OCI-LY7 (cell line): ENCODE measurements at regions not wholly inside any gene's neighbourhood (a gene's known extent, or its start where the extent isn't known, plus 50 kb on each side); places are given as distances from the start of the nearest gene placed in this dataset.
"Not testable (repeated sequence)": the region's sequence is repeated elsewhere in the genome, so short reads cannot be mapped to it uniquely, and the experiment has no call there.

Experiments used
- BruUV-seq: library from RNA; stranded (reverse); fragments of 400-500 nt; replicated peaks from 2 replicates; lab custom pipeline; 2021; lab: Mats Ljungman, UMichigan
- CTCF ChIA-PET: fragments of 300-600 bp; sonication (Branson Sonifier 250); formaldehyde crosslinking; loops from one replicate; lab custom pipeline; 2022; ENCODE audit warnings: antibody characterized with exemption; ENCODE audit not compliant: unreplicated experiment; lab: Charles Lee
- POLR2A ChIA-PET: fragments of 300-600 bp; sonication (Branson Sonifier 250); formaldehyde crosslinking; loops from one replicate; lab custom pipeline; 2022; ENCODE audit warnings: antibody characterized with exemption; lab: Charles Lee
- DNase-seq: peaks from one replicate; pipeline ENCODE4 v3.0.0-alpha.2; 2015; ENCODE audit warnings: low spot score
- H2AFZ ChIP-seq: fragments of 200-600 bp; sonication (generic), shearing (Covaris generic); 2 replicates; pipeline ENCODE4 v1.6.1; 2014; ENCODE audit warnings: mild to moderate bottlenecking, antibody characterized with exemption, low read length, moderate library complexity
- H3K27ac ChIP-seq: fragments of 200-600 bp; sonication (generic); 2 replicates; pipeline ENCODE4 v1.5.1; 2014; ENCODE audit warnings: mixed run types, low read depth, mild to moderate bottlenecking, moderate library complexity, low read length, inconsistent platforms; ENCODE audit not compliant: poor library complexity, severe bottlenecking
- H3K36me3 ChIP-seq: fragments of 200-600 bp; sonication (generic); 2 replicates; pipeline ENCODE4 v1.6.1; 2014; ENCODE audit warnings: mild to moderate bottlenecking, antibody characterized with exemption, low read length, moderate library complexity, mixed read lengths; ENCODE audit not compliant: insufficient read depth
- H3K4me1 ChIP-seq: fragments of 200-600 bp; sonication (generic); 2 replicates; pipeline ENCODE4 v1.5.1; 2014; ENCODE audit warnings: mild to moderate bottlenecking, low read length; ENCODE audit not compliant: insufficient read depth, poor library complexity, severe bottlenecking
- H3K4me2 ChIP-seq: fragments of 200-600 bp; sonication (generic); 2 replicates; pipeline ENCODE4 v1.6.1; 2014; ENCODE audit warnings: mild to moderate bottlenecking, low read length
- H3K4me3 ChIP-seq: fragments of 200-600 bp; sonication (generic); 2 replicates; pipeline ENCODE4 v1.5.1; 2014; ENCODE audit warnings: mild to moderate bottlenecking, low read depth, low read length; ENCODE audit not compliant: poor library complexity, severe bottlenecking
- H3K79me2 ChIP-seq: fragments of 200-600 bp; sonication (generic); 2 replicates; pipeline ENCODE4 v1.6.1; 2016; ENCODE audit warnings: low read depth, mild to moderate bottlenecking, low read length, moderate library complexity, mixed read lengths; ENCODE audit not compliant: insufficient read depth
- H3K9me2 ChIP-seq: fragments of 200-600 bp; sonication (generic); 2 replicates; pipeline ENCODE4 v1.6.1; 2016; ENCODE audit warnings: mild to moderate bottlenecking, low read length, mixed read lengths; ENCODE audit not compliant: insufficient read depth
- H3K9me3 ChIP-seq: fragments of 200-600 bp; sonication (generic); 2 replicates; pipeline ENCODE4 v1.6.1; 2014; ENCODE audit warnings: mild to moderate bottlenecking, mixed run types, low read length, mixed read lengths
- H4K20me1 ChIP-seq: fragments of 200-600 bp; sonication (generic); 2 replicates; pipeline ENCODE4 v1.6.1; 2014; ENCODE audit warnings: mild to moderate bottlenecking, antibody characterized with exemption, low read length, moderate library complexity, mixed read lengths; ENCODE audit not compliant: insufficient read depth
- CTCF ChIP-seq: fragments of 200-600 bp; sonication (generic); conservative IDR thresholded peaks from 2 replicates; pipeline ENCODE4 v1.5.1; 2014; ENCODE audit warnings: mild to moderate bottlenecking, antibody characterized with exemption, low read length, moderate library complexity, mixed read lengths
- EZH2phosphoT487 ChIP-seq: fragments of 200-600 bp; sonication (generic); IDR thresholded peaks from 2 replicates; pipeline ENCODE4 v1.6.1; 2018; ENCODE audit warnings: low read depth, borderline replicate concordance, mild to moderate bottlenecking, mixed run types, antibody characterized with exemption, low read length, moderate library complexity, mixed read lengths
- intact Hi-C: fragments of 100-400 bp; cut with micrococcal nuclease; formaldehyde crosslinking; loops from one replicate; pipeline ENCODE4 v1.10.0; 2022; ENCODE audit not compliant: unreplicated experiment

GRCh38 chr2:240241572-240241971 is 101.1 kb upstream of the OTOS start:
- ChIA-PET POLR2A (no interaction called here), CTCF (no interaction called here)
- no peaks in the 10 kb centered on the region for H3K79me2 ChIP-seq
- H3K27ac ChIP-seq, result no peak overlapping the region
- H3K9me3 ChIP-seq, result no peaks in the 10 kb centered on the region
- no peaks in the 10 kb centered on the region for H4K20me1 ChIP-seq
- TF ChIP-seq CTCF (no peak), EZH2phosphoT487 (no peak)
- H2AFZ ChIP-seq, result no peak overlapping the region
- no peak overlapping the region for H3K4me3 ChIP-seq
- intact Hi-C loops, result no loop called here
- H3K9me2 ChIP-seq, result no peaks in the 10 kb centered on the region
- no peaks in the 10 kb centered on the region for H3K36me3 ChIP-seq
- H3K4me1 ChIP-seq, result no peaks in the 10 kb centered on the region
- no TSS peak for BruUV-seq
- H3K4me2 ChIP-seq, result no peak overlapping the region
- no peak for DNase-seq

GRCh38 chr2:240243049-240243448 is 102.6 kb upstream of the OTOS start:
- CTCF ChIA-PET, H3K9me3 ChIP-seq, H3K27ac ChIP-seq, DNase-seq, H3K4me2 ChIP-seq, H3K9me2 ChIP-seq, H3K4me1 ChIP-seq, H3K36me3 ChIP-seq, H2AFZ ChIP-seq, H3K79me2 ChIP-seq, H3K4me3 ChIP-seq, intact Hi-C loops, H4K20me1 ChIP-seq, BruUV-seq: not testable (repeated sequence)
- POLR2A ChIA-PET, result interaction anchor here (0.6 kb wide), 1 partner anchor 29 kb away, joined by 3 read pairs; no protein-coding TSS in a partner anchor

- H4K20me1 ChIP-seq, result no peaks in the 10 kb centered on the region
- no peak overlapping the region for H3K27ac ChIP-seq
- no peak for DNase-seq
- intact Hi-C loops, result no loop called here
- H3K4me1 ChIP-seq, result no peaks in the 10 kb centered on the region
- no peaks in the 10 kb centered on the region for H3K79me2 ChIP-seq
- H3K4me3 ChIP-seq, result no peak overlapping the region
- no peak overlapping the region for H3K4me2 ChIP-seq
- no TSS peak for BruUV-seq
- POLR2A ChIA-PET, result interaction anchor here (0.7 kb wide), 1 partner anchor 795 kb away, joined by 5 read pairs; no protein-coding TSS in a partner anchor
- H2AFZ ChIP-seq, result no peak overlapping the region
- no peaks in the 10 kb centered on the region for H3K9me2 ChIP-seq
- no peaks in the 10 kb centered on the region for H3K36me3 ChIP-seq
- CTCF ChIA-PET, result no interaction called here
- H3K9me3 ChIP-seq, result no peaks in the 10 kb centered on the region
- no peak for TF ChIP-seq CTCF
- no peak for TF ChIP-seq EZH2phosphoT487
These were observed 104.1 kb upstream of the OTOS start for GRCh38 chr2:240244543-240244942.
